Peyer's patch (tissue), 4 donors: ENCODE measurements at regions not wholly inside any gene's neighbourhood (a gene's known extent, or its start where the extent isn't known, plus 50 kb on each side); places are given as distances from the start of the nearest gene placed in this dataset.
"Not testable (repeated sequence)": the region's sequence is repeated elsewhere in the genome, so short reads cannot be mapped to it uniquely, and the experiment has no call there.

Experiments used
- POLR2A ChIP-seq, 2 donors: fragments of 450-650 bp; IDR thresholded peaks; one replicate each; pipeline ENCODE4 v1.5.1; 2017; ENCODE audit warnings: antibody characterized with exemption in 2 of 2, mild to moderate bottlenecking in 2 of 2, moderate library complexity in 2 of 2
- TF ChIP-seq, protein P1 (sequence below), 6 experiments: fragments of 450-650 bp in 4 of 6; fragments of 200-600 bp in 2 of 6; sonication (generic) in 1 of 6; IDR thresholded peaks; one replicate each; pipeline ENCODE4 v1.5.1; 2017 to 2019; ENCODE audit warnings: antibody characterized with exemption in 6 of 6, mild to moderate bottlenecking in 3 of 6, moderate library complexity in 1 of 6

DNA sequence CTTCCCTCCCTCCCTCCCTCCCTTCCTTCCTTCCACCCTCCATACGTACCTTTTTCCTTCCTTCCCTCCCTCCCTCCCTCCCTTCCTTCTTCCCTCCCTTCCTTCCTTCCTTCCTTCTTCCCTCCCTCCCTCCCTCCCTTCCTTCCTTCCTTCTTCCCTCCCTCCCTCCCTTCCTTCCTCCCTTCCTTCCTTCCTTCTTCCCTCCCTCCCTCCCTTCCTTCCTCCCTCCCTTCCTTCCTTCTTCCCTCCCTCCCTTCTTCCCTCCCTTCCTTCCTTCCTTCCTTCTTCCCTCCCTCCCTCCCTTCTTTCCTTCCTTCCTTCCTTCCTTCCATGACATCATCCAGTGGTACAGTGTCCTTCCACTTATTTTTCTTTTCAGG, 394.9 kb upstream of the KCNMB2 start:
- TF ChIP-seq, protein P1, sequence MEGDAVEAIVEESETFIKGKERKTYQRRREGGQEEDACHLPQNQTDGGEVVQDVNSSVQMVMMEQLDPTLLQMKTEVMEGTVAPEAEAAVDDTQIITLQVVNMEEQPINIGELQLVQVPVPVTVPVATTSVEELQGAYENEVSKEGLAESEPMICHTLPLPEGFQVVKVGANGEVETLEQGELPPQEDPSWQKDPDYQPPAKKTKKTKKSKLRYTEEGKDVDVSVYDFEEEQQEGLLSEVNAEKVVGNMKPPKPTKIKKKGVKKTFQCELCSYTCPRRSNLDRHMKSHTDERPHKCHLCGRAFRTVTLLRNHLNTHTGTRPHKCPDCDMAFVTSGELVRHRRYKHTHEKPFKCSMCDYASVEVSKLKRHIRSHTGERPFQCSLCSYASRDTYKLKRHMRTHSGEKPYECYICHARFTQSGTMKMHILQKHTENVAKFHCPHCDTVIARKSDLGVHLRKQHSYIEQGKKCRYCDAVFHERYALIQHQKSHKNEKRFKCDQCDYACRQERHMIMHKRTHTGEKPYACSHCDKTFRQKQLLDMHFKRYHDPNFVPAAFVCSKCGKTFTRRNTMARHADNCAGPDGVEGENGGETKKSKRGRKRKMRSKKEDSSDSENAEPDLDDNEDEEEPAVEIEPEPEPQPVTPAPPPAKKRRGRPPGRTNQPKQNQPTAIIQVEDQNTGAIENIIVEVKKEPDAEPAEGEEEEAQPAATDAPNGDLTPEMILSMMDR (IDR thresholded peaks at IDR 0.05) = not testable (repeated sequence)
- TF ChIP-seq POLR2A (IDR thresholded peaks at IDR 0.05) = not testable (repeated sequence)
